ENCODE measurements at regions not wholly inside any gene's neighbourhood (a gene's known extent, or its start where the extent isn't known, plus 50 kb on each side); places are given as distances from the start of the nearest gene placed in this dataset.

DNA sequence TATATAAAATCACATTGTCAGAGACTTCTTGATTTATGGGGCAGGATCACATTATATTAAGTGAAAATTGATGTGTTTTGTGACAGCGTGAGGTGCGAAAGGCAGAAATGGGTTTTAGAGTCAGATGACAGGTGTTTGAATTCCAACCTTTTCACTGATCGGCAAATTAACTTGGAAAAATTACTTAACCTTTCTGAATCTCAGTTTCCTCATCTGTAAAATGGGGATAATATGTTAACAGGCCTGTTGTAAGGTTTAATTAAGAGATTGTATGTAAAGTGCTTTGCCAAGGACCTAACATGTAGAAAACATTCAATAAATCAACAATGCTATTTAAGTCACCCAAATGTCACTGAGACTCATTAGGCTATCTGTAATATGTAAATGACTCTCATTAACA lies 221.2 kb upstream of the LYZL1 start:
- TF ChIP-seq, protein P1, sequence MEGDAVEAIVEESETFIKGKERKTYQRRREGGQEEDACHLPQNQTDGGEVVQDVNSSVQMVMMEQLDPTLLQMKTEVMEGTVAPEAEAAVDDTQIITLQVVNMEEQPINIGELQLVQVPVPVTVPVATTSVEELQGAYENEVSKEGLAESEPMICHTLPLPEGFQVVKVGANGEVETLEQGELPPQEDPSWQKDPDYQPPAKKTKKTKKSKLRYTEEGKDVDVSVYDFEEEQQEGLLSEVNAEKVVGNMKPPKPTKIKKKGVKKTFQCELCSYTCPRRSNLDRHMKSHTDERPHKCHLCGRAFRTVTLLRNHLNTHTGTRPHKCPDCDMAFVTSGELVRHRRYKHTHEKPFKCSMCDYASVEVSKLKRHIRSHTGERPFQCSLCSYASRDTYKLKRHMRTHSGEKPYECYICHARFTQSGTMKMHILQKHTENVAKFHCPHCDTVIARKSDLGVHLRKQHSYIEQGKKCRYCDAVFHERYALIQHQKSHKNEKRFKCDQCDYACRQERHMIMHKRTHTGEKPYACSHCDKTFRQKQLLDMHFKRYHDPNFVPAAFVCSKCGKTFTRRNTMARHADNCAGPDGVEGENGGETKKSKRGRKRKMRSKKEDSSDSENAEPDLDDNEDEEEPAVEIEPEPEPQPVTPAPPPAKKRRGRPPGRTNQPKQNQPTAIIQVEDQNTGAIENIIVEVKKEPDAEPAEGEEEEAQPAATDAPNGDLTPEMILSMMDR (IDR thresholded peaks at IDR 0.05), result no peak
- no peak for TF ChIP-seq POLR2A (IDR thresholded peaks at IDR 0.05)
